HEK293 (cell line): ENCODE measurements at regions not wholly inside any gene's neighbourhood (a gene's known extent, or its start where the extent isn't known, plus 50 kb on each side); places are given as distances from the start of the nearest gene placed in this dataset.

ENCODE experiments used
- CTCF ChIA-PET: fragments of 350-600 bp; formaldehyde crosslinking; extraction: SDS; loops from one replicate; lab custom pipeline; 2021; ENCODE audit warnings: antibody characterized with exemption; lab: Yijun Ruan, JAX
- POLR2A ChIA-PET: fragments of 300-600 bp; formaldehyde crosslinking; extraction: SDS; loops from one replicate; lab custom pipeline; 2020; ENCODE audit warnings: antibody characterized with exemption, inconsistent platforms; lab: Yijun Ruan, JAX
- H3K27ac ChIP-seq: fragments of 200-500 bp; sonication (Bioruptor generic); 2 replicates; pipeline ENCODE4 v1.5.1; 2014; ENCODE audit warnings: low read depth, low read length, control low read depth, inconsistent platforms; ENCODE audit errors: extremely low read depth
- H3K36me3 ChIP-seq, 2 experiments: fragments of 200-500 bp in 1 of 2; sonication (Bioruptor generic) in 1 of 2; 1 replicate in 1 of 2; 2 replicates in 1 of 2; pipeline ENCODE4 v1.5.1; 2014 to 2017; ENCODE audit warnings: inconsistent platforms in 2 of 2, low read length in 2 of 2; ENCODE audit not compliant: control insufficient read depth in 2 of 2, insufficient read depth in 1 of 2
- H3K4me1 ChIP-seq: fragments of 200-500 bp; sonication (Bioruptor generic); 2 replicates; pipeline ENCODE4 v1.5.1; 2014; ENCODE audit warnings: mild to moderate bottlenecking, low read length, inconsistent platforms; ENCODE audit not compliant: control insufficient read depth, insufficient read depth
- H3K4me3 ChIP-seq: 2 replicates; pipeline ENCODE4 v1.5.1; 2011; ENCODE audit warnings: low read depth, mild to moderate bottlenecking, control low read depth, low read length, moderate library complexity
- H3K9me3 ChIP-seq: fragments of 200-500 bp; sonication (Bioruptor generic); 2 replicates; pipeline ENCODE4 v1.5.1; 2014; ENCODE audit warnings: low read depth, low read length, inconsistent platforms; ENCODE audit not compliant: control insufficient read depth, insufficient read depth
- AEBP2 ChIP-seq: fragments of 450-650 bp; formaldehyde crosslinking; IDR thresholded peaks from 2 replicates; pipeline ENCODE4 v1.5.1; 2016; ENCODE audit warnings: missing biosample characterization, missing genetic modification characterization, borderline replicate concordance
- BCL11A ChIP-seq: fragments of 450-650 bp; formaldehyde crosslinking; IDR thresholded peaks from 2 replicates; pipeline ENCODE4 v1.5.1; 2016; ENCODE audit warnings: low read depth, missing biosample characterization, missing genetic modification characterization
- EGR2 ChIP-seq: fragments of 450-650 bp; formaldehyde crosslinking; IDR thresholded peaks from 2 replicates; pipeline ENCODE4 v1.5.1; 2016; ENCODE audit warnings: low read depth, missing biosample characterization, missing genetic modification characterization
- GLIS2 ChIP-seq: fragments of 450-650 bp; formaldehyde crosslinking; IDR thresholded peaks from 2 replicates; pipeline ENCODE4 v1.5.1; 2016; ENCODE audit warnings: missing biosample characterization, missing genetic modification characterization
- HOXA7 ChIP-seq: sonication (generic); formaldehyde crosslinking; IDR thresholded peaks from 2 replicates; pipeline ENCODE4 v1.8.1; 2022; ENCODE audit warnings: missing genetic modification reagents, borderline replicate concordance
- KLF1 ChIP-seq: fragments of 450-650 bp; formaldehyde crosslinking; IDR thresholded peaks from 2 replicates; pipeline ENCODE4 v1.5.1; 2016; ENCODE audit warnings: missing biosample characterization, missing genetic modification characterization
- KLF17 ChIP-seq: fragments of 450-650 bp; formaldehyde crosslinking; IDR thresholded peaks from 2 replicates; pipeline ENCODE4 v1.5.1; 2016; ENCODE audit warnings: missing biosample characterization, missing genetic modification characterization
- KLF9 ChIP-seq: fragments of 450-650 bp; formaldehyde crosslinking; IDR thresholded peaks from 2 replicates; pipeline ENCODE4 v1.5.1; 2016; ENCODE audit warnings: missing biosample characterization, missing genetic modification characterization, low read depth
- SETDB1 ChIP-seq: IDR thresholded peaks from one replicate; pipeline ENCODE4 v1.6.1; 2017; ENCODE audit warnings: mild to moderate bottlenecking, low read length, moderate library complexity, mixed read lengths; ENCODE audit not compliant: insufficient read length
- SP7 ChIP-seq: fragments of 450-650 bp; formaldehyde crosslinking; IDR thresholded peaks from 2 replicates; pipeline ENCODE4 v1.5.1; 2016; ENCODE audit warnings: missing biosample characterization, missing genetic modification characterization
- TCF7L2 ChIP-seq: IDR thresholded peaks from 2 replicates; pipeline ENCODE4 v1.6.1; 2011; ENCODE audit warnings: low read depth, mild to moderate bottlenecking, inconsistent platforms, low read length, moderate library complexity, borderline replicate concordance
- ZBTB1 ChIP-seq: fragments of 450-650 bp; formaldehyde crosslinking; IDR thresholded peaks from 2 replicates; pipeline ENCODE4 v1.5.1; 2016; ENCODE audit warnings: missing biosample characterization, missing genetic modification characterization
- ZBTB20 ChIP-seq: fragments of 450-650 bp; formaldehyde crosslinking; IDR thresholded peaks from 2 replicates; pipeline ENCODE4 v1.5.1; 2016; ENCODE audit warnings: missing biosample characterization, missing genetic modification characterization
- ZIC2 ChIP-seq: fragments of 450-650 bp; formaldehyde crosslinking; IDR thresholded peaks from 2 replicates; pipeline ENCODE4 v1.5.1; 2016; ENCODE audit warnings: missing biosample characterization, missing genetic modification characterization
- ZNF10 ChIP-seq: fragments of 450-650 bp; formaldehyde crosslinking; IDR thresholded peaks from 2 replicates; pipeline ENCODE4 v1.5.1; 2017; ENCODE audit warnings: missing biosample characterization, missing genetic modification characterization
- ZNF155 ChIP-seq: fragments of 450-650 bp; formaldehyde crosslinking; IDR thresholded peaks from 2 replicates; pipeline ENCODE4 v1.5.1; 2016; ENCODE audit warnings: missing biosample characterization, missing genetic modification characterization
- ZNF184 ChIP-seq: fragments of 450-650 bp; IDR thresholded peaks from 2 replicates; pipeline ENCODE4 v1.5.1; 2018; ENCODE audit warnings: missing biosample characterization, mild to moderate bottlenecking, missing genetic modification characterization
- ZNF202 ChIP-seq: fragments of 450-650 bp; formaldehyde crosslinking; IDR thresholded peaks from 2 replicates; pipeline ENCODE4 v1.5.1; 2016; ENCODE audit warnings: missing biosample characterization, missing genetic modification characterization, borderline replicate concordance
- ZNF239 ChIP-seq: fragments of 450-650 bp; formaldehyde crosslinking; IDR thresholded peaks from 2 replicates; pipeline ENCODE4 v1.5.1; 2016; ENCODE audit warnings: missing biosample characterization, missing genetic modification characterization
- ZNF335 ChIP-seq: fragments of 450-650 bp; formaldehyde crosslinking; conservative IDR thresholded peaks from 2 replicates; pipeline ENCODE4 v1.5.1; 2016; ENCODE audit warnings: missing biosample characterization, missing genetic modification characterization
- ZNF341 ChIP-seq: fragments of 450-650 bp; formaldehyde crosslinking; IDR thresholded peaks from 2 replicates; pipeline ENCODE4; 2016; ENCODE audit warnings: low read depth, missing biosample characterization, missing genetic modification characterization
- ZNF600 ChIP-seq: fragments of 450-650 bp; formaldehyde crosslinking; IDR thresholded peaks from 2 replicates; pipeline ENCODE4 v1.5.1; 2016; ENCODE audit warnings: missing biosample characterization, missing genetic modification characterization
- ZNF626 ChIP-seq: fragments of 450-650 bp; sonication (Bioruptor Pico); formaldehyde crosslinking; IDR thresholded peaks from 2 replicates; pipeline ENCODE4 v1.5.1; 2018; ENCODE audit warnings: missing biosample characterization, missing genetic modification characterization, inconsistent platforms
- ZNF658 ChIP-seq: fragments of 450-650 bp; formaldehyde crosslinking; IDR thresholded peaks from 2 replicates; pipeline ENCODE4; 2016; ENCODE audit warnings: missing biosample characterization, missing genetic modification characterization
- ZXDB ChIP-seq: fragments of 450-650 bp; formaldehyde crosslinking; IDR thresholded peaks from 2 replicates; pipeline ENCODE4 v1.5.1; 2016; ENCODE audit warnings: missing biosample characterization, missing genetic modification characterization
- TF ChIP-seq, protein P1 (sequence below): fragments of 450-650 bp; IDR thresholded peaks from 2 replicates; pipeline ENCODE4 v1.5.1; 2018; ENCODE audit warnings: missing biosample characterization, missing genetic modification characterization
- TF ChIP-seq, protein P2 (sequence below): fragments of 450-650 bp; formaldehyde crosslinking; IDR thresholded peaks from 2 replicates; pipeline ENCODE4 v1.5.1; 2016; ENCODE audit warnings: missing biosample characterization, missing genetic modification characterization
- TF ChIP-seq, protein P3 (sequence below): fragments of 450-650 bp; formaldehyde crosslinking; IDR thresholded peaks from 2 replicates; pipeline ENCODE4 v1.5.1; 2016; ENCODE audit warnings: missing biosample characterization, missing genetic modification characterization
- TF ChIP-seq, protein P4 (sequence below): fragments of 450-650 bp; formaldehyde crosslinking; IDR thresholded peaks from 2 replicates; pipeline ENCODE4 v1.5.1; 2017; ENCODE audit warnings: missing biosample characterization, missing genetic modification characterization

DNA sequence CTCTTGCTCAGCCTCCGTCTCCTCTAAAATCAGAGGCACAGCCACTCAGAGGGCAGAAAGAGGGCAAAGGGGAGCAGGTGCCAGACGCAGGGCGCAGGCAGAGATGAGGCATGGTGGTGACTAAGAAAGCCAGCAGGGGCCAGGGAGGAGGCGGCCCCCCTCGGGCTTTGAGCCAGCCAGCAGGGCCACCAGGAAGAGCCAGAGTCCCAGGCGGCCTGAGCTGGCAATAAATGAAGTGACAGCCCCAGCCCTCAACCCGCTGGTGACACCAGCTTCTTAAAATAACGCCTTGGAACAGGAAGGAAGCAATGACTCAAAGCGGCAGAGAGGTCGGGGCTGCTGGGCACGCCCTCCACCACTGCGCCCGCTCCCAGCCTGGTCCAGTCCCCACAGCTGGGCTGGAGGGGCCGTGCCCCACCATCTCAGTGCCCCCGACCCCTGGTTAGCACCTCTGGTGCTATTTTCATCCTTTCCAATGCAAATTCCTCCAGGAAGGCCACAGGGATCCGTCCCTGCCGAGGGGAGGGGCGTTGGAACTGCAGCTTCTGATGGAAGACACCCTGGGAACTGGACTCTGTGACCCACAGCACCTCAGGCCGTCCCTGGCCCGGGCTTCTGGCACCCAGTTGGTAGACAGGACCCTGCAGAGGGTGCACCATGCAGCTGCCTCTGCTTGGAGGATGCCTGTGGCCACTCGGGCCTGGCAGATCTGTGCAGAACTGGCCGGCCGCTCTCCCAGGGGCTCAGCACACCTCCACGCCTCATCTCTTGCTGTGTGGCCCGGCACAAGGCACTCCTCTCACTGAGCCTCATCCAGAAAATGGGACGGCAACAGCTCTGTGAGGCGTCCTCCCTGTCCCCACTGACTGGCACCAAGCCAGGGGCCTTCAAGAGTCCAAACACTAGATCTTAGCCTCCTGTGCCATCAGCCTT lies 113.7 kb downstream of the NCOR2 start (continued):
- TF ChIP-seq, protein P1, sequence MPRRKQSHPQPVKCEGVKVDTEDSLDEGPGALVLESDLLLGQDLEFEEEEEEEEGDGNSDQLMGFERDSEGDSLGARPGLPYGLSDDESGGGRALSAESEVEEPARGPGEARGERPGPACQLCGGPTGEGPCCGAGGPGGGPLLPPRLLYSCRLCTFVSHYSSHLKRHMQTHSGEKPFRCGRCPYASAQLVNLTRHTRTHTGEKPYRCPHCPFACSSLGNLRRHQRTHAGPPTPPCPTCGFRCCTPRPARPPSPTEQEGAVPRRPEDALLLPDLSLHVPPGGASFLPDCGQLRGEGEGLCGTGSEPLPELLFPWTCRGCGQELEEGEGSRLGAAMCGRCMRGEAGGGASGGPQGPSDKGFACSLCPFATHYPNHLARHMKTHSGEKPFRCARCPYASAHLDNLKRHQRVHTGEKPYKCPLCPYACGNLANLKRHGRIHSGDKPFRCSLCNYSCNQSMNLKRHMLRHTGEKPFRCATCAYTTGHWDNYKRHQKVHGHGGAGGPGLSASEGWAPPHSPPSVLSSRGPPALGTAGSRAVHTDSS (tag by site-specific recombination) = no peak
- no peak for TF ChIP-seq ZNF155 (tag by site-specific recombination)
- no peak for TF ChIP-seq ZNF341
- TF ChIP-seq ZNF600 (tag by site-specific recombination) = 0 out of 2 replicates have a peak, but pooled peaks have one; percentile 44
- TF ChIP-seq SP7 = peak; percentile 86
- TF ChIP-seq ZNF658 (tag by site-specific recombination) = no peak
- TF ChIP-seq, protein P2, sequence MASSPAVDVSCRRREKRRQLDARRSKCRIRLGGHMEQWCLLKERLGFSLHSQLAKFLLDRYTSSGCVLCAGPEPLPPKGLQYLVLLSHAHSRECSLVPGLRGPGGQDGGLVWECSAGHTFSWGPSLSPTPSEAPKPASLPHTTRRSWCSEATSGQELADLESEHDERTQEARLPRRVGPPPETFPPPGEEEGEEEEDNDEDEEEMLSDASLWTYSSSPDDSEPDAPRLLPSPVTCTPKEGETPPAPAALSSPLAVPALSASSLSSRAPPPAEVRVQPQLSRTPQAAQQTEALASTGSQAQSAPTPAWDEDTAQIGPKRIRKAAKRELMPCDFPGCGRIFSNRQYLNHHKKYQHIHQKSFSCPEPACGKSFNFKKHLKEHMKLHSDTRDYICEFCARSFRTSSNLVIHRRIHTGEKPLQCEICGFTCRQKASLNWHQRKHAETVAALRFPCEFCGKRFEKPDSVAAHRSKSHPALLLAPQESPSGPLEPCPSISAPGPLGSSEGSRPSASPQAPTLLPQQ (tag by site-specific recombination) = no peak
- TF ChIP-seq, protein P3, sequence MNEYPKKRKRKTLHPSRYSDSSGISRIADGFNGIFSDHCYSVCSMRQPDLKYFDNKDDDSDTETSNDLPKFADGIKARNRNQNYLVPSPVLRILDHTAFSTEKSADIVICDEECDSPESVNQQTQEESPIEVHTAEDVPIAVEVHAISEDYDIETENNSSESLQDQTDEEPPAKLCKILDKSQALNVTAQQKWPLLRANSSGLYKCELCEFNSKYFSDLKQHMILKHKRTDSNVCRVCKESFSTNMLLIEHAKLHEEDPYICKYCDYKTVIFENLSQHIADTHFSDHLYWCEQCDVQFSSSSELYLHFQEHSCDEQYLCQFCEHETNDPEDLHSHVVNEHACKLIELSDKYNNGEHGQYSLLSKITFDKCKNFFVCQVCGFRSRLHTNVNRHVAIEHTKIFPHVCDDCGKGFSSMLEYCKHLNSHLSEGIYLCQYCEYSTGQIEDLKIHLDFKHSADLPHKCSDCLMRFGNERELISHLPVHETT = 0 out of 2 replicates have a peak, but pooled peaks have one; percentile 13
- TF ChIP-seq ZBTB1 = no peak
- TF ChIP-seq ZXDB = no peak
- TF ChIP-seq ZBTB20 (tag by site-specific recombination) = no peak
- TF ChIP-seq BCL11A (tag by site-specific recombination) = no peak
- peak; percentile 58; the same call in 1 of the 2 replicates for TF ChIP-seq KLF17 (tag by site-specific recombination)
- TF ChIP-seq ZIC2 (tag by site-specific recombination) = peak; percentile 96
- no peak for TF ChIP-seq ZNF202 (tag by site-specific recombination)
- TF ChIP-seq HOXA7 = no peak
- TF ChIP-seq ZNF239 = no peak
- TF ChIP-seq KLF1 = 0 out of 2 replicates have a peak, but pooled peaks have one; percentile 14
- TF ChIP-seq EGR2 (tag by site-specific recombination) = no peak

DNA sequence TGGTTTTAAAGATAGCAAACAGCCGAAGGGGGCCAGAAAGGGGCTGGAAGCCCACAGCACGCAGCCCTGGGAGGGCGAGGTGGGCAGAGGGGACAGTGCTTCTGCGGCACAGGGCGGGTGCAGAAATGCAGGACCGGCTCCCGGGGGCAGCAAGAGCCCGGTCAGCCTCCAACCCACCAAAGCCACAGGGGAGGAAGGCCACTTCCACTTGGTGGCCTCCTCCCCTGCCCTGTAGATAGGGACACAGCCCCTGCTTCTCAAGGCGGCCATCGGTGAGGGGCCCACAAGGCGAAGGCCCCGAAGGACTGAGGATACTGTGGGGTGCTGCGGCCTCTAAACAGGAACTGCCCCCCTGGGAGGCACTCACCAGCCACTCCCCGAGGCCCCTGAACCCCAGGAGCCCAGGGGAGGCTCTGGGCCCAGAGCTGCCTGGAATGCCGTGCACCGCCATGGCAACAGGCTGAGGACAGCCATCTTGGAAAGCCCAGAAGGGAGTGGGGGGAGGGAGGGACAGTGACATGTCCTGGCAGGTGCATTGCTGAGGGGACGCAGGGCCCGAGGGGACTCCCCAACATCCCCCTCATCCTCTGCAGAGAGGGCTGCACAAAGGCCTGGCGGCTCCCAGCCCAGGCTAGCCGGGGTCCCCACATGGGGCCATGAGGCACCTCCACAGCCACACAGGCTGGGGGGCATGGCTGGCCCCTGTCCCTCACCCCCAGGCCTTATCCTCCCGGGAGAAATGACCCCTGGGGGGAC lies 114.7 kb downstream of the NCOR2 start:
- Histone ChIP-seq H3K27ac (no peak overlapping the region), H3K36me3 (peaks cover 0 to 23% of the 10 kb centered on the region in 2 experiments; a peak in 1 of 3 replicates), H3K9me3 (no peaks in the 10 kb centered on the region), H3K4me1 (no peaks in the 10 kb centered on the region), H3K4me3 (no peak overlapping the region)
- ChIA-PET POLR2A (interaction anchor here (0.6 kb wide), 1 partner anchor 81 kb away, joined by 4 read pairs; no protein-coding TSS in a partner anchor), CTCF (interaction anchor here (0.7 to 1.6 kb wide), 3 partner anchors 17 to 311 kb away, joined by 3 read pairs; no protein-coding TSS in a partner anchor)
- TF ChIP-seq ZNF10 (no peak), GLIS2 (tag by site-specific recombination) (no peak), KLF1 (no peak), TCF7L2 (no peak), ZNF184 (tag by site-specific recombination) (no peak), ZNF335 (tag by site-specific recombination) (no peak), KLF9 (tag by site-specific recombination) (no peak), ZNF626 (tag by site-specific recombination) (no peak), SETDB1 (no peak), AEBP2 (tag by site-specific recombination) (no peak)
- TF ChIP-seq, protein P4, sequence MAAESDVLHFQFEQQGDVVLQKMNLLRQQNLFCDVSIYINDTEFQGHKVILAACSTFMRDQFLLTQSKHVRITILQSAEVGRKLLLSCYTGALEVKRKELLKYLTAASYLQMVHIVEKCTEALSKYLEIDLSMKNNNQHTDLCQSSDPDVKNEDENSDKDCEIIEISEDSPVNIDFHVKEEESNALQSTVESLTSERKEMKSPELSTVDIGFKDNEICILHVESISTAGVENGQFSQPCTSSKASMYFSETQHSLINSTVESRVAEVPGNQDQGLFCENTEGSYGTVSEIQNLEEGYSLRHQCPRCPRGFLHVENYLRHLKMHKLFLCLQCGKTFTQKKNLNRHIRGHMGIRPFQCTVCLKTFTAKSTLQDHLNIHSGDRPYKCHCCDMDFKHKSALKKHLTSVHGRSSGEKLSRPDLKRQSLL (tag by site-specific recombination) = no peak
